Islet of Langerhans (tissue), 1 donor: ENCODE measurements at regions not wholly inside any gene's neighbourhood (a gene's known extent, or its start where the extent isn't known, plus 50 kb on each side); places are given as distances from the start of the nearest gene placed in this dataset.

Experiments
- FAIRE-seq: peaks from one replicate; lab custom pipeline; 2011; peaks lifted over from hg19 to GRCh38; lab: Jason Lieb, UNC

DNA sequence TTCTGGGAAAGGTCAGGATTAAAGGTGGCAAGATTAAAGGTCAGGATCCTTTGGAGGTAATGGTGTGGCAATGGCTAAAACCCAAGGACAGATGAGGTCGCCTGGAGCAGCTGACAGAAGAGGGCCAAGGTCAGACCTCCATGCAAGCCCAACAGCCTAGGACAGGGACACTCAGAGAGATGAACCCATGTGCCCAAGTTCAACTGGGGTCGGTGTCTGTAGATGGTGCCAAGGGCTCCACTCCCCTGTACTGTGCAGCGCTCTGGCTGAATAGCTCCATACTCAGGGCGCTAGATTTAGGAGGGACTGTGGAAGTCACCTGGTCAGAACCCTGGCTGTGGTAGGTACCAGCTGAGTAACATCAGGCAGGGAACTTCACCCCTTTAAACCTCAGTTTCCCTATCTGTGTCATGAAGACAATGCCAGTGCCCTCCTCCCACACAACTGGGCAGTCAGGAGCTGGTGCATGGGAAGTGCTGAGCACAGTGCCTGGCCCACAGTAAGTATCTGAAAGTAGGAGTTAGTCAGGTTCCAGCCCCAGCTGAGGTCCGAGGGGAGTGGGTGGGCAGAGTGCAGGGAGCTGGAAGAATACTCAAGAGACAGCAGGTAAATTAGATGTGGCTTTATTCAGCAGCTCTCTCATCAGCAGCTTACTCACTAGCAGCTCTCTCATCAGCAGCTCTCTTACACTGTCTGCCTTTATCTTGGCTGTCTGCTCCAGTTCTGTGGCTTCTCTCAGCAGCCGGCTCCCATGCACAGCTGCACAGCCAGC is 327.1 kb downstream of the GLRX3 start:
- FAIRE-seq, result no peak

DNA sequence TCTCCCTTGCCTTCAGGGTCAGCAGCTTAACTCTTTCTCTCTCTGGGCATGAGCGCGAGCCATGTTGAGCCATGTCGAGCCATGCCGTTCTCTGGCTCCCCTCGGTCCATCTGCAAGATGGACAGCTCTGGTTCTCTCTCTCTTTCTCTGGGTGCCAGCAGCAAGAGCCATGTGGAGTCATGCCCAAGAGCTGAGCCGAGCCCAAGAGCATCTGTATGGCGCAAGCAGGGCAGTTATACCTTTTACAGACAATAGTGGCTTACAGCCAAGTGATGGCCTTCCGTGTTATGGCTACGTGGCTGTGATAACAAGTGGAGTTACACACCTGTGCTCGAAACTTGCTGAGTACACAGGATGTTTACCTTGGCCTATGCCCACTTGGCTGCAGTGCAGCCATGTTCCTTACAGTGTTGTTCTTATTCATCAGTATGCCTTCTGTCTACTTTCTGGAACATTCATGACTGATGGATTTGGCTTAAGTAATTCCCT is 327.7 kb downstream of the GLRX3 start:
- FAIRE-seq, result no peak

DNA sequence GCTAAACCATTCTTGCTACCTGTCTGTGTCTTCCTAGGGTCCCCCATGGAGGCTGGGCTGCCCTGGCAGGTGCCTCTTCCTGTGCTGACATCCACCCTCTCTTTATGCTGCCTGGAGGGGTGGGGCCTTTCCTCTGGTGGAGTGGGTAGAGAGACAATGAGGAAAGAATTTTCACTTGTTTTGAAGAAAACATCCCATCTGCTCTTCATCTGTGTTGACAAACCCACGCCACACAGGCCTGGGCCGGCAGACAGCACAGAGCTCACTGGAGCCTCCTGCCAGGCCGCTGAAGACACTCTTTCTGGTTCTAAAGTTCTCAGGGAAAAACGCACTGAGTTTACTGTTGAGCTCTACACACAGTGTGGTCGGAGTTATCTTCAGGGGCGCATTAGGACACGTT is 328.2 kb downstream of the GLRX3 start:
- no peak for FAIRE-seq

DNA sequence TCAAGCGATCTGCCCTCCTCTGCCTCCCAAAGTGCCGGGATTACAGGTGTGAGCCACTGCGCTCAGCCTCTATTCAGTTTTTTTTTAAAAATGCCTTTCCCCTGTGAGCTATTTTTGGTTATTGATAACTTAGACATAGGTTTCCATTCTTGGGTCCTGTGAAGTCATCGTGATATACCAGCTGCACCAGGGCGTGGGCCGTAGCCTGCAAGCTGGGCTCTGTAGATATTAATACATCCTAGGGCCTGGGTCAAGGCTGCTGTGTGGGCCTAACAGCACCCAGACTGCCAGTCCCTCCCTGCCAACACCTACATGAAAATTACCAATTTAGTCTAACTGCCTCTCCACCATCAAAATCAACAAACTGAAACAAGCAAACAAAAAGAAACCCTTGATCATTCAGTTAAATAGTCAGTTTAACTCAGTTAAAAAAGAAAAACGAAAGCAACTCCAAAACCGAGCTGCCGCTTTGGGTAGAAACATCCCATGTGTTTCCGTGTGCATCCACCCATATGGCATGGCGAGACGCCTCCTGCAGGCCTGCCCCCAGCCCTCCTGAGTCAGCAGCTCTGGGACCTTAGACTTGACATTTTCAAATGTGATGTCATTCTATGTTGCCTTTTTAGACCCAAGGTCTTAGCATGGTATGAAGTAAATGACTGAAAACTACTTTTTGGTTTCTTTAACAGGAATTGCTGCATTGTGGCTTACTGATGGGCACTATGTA is 330.2 kb downstream of the GLRX3 start:
- no peak for FAIRE-seq

DNA sequence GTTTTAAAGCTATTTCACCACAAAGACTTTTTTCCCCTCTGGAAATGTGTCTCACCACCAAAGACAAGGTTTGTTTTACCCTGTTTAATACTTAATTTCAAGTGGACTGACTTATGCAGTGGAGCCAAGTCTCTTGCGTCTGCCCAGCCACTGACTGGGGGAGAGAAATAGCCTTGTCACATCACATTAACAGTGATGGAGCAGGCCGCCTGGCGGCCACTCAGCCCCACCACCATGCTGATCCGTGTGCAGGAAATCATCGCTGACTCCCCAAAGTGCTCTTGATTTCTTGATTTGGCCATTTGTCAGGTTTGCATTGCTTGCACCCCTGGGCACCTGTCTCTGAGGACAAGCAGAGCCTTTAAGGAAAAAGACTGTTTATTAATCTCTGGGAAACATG is 334.1 kb downstream of the GLRX3 start:
- FAIRE-seq, result no peak

DNA sequence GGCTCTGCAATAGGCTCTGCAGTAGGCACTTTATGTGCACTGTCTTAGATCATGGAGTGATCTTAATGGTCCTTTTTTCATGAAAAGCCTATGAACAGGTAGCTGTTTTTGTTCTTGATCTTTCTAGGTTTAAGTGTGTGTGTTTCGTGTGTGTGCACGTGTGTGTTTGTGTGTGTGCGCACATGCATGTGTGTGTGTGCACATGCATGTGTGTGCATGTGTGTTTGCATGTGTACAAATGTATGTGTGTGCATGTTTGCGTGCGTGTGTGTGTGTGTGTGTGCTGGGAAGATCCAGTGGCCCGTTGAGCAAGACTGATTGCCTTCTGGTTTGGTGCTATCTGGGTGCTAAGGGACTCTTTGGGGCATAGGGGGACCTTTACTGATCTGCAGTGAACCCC is 334.8 kb downstream of the GLRX3 start:
- FAIRE-seq, result no peak

DNA sequence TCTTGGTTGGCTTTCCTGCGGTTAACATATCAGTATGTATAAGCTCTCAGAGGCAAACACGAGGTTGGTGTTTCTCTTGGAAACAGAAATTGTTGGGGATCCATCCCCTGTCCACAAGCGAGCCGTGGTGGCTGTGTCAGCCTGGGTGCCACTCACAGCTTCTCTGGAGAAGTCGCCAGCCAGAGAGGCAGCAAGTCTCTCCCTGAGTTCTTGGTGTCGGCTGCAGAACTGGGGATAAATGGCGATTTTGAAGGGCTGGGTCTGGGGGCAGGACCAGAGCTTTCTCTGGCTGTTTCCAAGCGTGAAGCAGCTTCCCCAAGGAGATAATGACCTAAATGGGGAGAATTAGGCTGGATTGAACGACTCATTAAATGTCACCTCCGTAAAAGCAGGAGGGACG is 335.3 kb downstream of the GLRX3 start:
- FAIRE-seq, result no peak

DNA sequence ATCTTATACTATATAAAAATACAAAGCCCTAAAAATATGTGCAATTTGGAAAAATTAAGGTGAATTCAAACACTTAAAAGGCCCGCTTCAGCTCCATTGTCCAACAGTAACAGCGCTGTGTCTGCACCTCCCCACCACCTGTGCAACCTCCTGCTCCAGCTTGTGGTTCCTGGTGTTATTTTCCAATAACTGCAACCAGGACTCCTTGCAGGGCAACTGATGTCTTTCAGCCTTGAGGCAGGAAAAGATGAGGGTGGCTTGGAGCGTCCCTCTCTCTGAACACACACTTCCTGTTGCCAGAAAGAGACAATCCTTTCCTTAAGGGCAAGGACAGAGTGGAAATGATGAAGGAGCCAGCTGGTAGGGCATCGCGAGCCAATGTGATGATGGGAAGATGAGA is 336.0 kb downstream of the GLRX3 start:
- no peak for FAIRE-seq

DNA sequence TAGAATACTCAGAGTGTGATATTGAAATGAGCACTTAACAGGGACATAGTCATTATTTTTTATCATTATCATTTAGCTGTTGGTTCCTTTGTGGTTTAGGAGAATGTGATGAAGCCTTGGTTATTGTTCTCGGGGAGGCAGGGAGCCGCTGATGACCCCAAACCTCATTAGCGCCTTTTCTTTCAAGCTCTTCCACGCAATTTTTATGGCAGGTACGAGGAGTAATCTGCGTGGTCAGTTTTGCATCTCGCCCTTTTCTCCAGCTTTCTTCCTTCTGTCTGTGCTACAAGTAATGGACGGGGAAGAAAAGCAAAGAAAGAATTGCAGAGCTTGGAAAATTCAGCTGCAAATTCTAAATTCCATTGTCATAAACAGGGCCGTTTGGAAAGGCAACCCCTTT is 338.4 kb downstream of the GLRX3 start:
- FAIRE-seq, result no peak

DNA sequence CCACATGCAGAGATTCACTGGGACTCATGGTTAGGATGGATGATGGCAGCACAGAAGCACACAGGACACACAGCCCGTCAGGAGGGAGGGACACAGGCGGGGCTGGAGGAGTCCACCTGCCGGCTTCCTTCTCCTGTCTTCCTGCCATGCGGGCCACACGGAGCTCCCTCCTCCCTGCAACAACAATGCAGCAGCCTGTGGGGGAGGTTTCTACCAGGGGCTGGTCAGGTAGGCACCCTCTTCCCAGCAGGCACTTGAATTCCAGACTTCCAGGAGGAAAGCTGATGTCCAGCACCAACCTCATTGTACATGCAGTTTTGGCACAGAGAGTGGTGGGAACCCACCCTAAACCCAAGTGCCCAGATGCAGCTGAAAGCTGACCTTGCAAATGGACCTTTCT is 341.2 kb downstream of the GLRX3 start:
- FAIRE-seq, result no peak

DNA sequence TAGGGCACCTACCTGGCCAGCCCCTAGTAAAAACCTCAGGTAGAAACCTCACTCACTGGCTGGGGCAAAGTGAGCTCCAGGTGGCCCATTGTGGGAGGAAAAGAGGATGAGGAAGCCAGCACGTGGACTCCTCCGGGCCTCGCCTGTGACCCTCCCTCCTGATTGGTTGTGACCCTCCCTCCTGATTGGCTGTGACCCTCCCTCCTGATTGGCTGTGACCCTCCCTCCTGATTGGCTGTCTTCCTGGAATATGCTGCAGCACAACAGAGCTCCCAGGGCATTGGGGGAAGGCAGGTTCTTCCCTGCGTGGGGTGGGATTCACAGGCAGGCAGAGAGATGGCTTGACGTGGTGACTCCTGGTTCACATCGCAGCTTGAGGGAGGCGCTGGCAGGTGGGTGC is 343.0 kb downstream of the GLRX3 start:
- no peak for FAIRE-seq

DNA sequence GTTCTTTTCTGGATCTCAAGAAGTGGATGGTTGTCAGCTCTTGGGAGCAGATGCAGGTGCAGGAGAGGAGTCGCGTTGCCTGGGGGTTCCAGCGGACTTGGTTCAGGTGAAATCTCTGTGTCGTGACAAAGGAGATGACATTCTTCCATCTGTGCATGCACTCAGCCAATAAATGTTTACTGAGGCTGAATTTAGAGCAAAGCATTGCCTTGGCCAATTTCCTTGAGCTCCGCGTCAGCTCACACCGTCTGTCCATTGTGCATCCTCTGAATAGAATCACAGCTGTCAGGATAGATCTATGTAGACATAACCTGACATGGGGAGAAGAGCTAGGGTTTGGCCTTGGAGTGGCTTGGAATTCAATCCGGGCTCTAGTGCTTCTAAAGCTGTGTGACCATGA is 343.7 kb downstream of the GLRX3 start:
- no peak for FAIRE-seq

DNA sequence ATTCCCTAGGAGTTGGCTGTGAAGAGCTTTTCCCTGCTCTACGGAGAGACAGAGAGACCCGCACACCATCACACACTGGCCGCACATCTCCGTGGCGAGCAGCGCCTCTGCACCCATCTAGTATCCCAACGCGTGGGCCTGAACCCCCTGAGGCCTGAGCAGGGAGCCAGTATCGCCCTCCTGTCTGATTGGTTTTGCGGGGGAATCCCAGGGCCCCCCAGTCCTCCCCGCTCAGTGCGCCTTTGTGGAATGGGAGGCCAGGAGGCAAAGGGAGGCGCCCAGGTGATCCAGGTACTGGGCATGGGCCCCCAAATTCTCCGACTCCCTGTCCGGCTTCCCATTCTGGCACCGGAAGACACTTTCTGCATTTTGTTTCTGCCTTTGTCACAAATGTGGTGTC is 344.3 kb downstream of the GLRX3 start:
- no peak for FAIRE-seq

DNA sequence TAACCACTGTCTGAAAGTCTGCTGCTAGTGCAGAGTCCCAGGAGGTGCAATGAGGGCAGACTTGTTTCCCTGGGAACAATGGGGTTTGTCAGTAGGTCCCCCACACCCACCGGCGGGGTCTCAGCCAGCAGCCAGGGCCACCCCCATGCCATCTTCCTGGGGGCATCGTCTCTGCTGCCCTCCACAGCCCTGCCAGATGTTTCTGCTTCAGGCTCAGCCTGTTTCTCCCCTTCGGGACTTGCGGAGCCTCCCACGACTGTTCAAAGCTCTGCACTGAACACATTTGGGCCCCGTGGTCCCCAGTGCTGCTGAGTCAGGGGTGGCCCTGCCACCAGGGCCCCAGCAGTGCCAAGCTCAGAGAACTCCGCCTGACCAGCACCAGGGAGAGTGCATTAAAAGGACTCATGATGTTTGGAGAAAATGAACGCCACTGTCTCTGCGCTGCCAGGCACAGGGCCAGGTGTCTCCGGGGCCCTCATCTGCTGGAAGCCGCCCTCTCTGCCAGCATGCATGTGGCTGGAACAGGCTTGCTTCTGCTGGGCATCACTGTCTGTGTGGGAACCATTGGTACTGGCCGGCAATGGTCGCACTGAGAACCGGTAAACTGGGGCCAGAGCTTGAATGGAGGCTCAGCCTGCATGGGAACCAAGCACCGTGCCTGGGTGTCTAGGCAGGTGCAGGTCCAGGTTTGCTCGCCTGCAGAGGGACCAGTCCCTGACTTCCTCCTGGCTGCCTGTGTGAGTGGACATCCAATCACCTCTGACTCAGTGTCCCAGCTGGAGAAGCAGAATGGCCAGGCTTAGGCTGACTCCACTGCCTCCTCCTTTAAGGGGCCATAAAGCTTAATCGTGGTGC is 345.1 kb downstream of the GLRX3 start:
- no peak for FAIRE-seq

DNA sequence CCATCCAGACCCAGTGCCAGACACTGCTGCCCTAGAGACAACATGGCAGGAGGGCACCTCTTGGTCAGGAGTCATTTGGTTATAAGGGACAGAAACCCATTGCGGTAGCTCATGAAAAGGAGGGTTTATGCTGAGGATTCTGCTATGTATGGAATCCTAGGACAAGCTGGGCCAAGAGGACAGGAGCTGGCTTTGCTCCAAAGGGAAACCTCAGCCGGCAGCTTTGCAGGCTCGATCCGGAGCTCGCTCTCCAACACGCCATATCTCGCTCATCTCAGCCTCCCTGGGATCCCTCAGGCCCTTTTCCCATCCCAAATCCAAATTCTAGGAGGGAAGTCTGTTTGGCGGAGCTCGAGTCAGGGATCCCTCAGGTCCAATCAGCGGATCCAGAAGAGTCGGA is 345.7 kb downstream of the GLRX3 start:
- FAIRE-seq, result no peak

DNA sequence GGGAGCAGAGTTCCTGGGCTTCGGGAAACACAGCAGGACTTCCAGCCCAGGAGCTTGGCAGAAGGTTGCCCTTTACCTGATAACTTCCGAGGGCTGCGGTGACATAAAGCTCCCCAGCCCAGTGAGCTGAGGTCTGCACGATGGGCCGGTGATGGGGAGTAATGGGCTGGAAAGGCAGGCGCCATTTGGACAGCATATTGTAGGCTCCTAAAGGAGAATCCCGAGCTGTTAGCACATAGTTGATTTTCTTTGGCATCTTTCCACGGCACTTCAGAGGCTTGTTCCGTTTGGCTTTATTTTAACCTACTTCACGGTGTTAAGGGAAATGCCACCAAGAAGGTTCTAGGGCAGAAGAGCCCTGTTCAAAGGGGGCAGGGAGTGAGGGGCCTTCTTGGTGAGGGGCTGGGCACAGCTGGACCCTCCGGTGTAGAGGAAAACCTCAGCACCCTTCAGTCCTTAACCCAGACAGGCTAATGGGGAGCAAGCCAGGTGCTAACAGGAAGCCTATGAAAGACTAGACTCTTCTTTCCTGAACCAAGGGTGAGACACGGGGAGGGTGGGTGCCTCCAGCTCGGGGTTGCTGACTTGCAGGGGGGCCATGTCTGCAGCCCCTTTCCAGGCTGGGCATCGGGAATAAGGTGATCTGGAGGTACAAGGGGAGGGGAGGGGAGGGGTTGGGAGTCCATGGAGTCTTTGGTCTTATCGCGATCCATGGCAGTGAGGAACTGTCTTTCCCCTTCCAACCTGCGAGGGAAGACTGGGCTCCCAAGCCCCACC is 347.7 kb downstream of the GLRX3 start:
- no peak for FAIRE-seq

DNA sequence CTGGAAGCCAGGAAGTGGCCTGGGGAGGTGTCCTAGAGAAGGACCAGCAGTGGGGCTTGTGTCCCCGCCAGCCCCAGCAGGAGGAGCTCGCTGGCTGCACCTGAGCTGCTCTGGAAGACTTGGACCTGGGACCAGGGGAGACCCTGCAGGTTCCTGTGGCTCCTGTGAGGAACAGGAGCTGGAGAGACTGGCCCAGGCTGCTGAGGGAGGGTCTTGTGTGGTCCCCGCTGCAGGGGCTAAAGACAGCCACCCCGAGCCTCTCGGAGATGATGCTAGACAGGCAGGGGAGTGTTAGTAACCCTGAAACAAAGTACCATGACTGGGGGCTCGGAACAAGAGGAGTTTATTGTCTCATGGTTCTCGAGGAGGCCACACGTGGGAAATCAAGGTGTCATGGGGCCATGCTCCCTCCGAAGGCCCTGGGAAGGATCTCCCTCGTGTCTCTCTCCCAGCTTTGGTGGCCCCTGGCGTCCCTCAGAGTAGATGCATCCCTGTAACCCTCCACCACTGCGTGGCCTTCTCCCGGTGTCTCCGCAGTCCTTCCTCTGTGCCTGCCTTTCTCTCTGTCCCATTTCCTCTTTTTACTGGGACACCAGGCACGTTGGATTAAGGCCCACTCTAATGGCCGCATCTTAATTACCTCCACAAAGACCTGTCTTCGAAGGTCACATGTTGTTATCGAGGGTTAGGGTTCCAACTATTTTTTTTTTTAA is 348.4 kb downstream of the GLRX3 start:
- no peak for FAIRE-seq

DNA sequence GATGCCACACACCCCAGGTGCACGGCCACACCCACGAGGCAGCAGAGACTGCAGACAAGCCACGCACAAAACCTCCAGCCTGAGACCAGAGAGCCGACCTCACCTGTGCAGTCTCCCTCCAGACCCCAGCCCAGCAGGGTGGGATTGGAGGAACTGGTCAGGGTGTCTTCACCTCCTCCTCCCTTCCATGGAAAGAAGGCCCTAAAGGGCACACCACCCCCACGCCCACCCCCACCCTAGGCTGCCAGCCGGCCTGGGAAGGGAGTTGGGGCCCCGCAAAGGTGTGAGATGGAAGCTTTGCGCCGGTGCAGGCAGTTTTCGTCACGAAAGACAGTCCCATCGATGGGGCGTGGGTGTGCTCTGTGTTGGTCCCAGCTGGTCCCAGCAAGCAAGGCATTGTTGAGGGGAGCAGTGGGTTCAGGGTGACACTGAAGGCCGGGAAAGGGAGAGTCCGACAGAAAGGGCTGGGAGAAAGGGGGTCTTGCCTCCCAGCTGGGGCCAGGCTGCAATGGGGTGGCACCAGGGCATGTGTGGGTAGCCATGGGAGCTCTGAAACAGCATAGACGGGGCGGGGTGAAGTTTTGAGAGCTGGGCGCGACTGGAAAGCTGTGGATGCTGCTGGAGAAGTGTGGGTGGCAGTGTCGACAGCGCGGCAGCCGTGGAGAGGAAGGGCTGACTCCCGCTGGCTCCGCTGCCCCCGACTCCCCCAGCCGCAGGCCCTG is 349.2 kb downstream of the GLRX3 start:
- no peak for FAIRE-seq

DNA sequence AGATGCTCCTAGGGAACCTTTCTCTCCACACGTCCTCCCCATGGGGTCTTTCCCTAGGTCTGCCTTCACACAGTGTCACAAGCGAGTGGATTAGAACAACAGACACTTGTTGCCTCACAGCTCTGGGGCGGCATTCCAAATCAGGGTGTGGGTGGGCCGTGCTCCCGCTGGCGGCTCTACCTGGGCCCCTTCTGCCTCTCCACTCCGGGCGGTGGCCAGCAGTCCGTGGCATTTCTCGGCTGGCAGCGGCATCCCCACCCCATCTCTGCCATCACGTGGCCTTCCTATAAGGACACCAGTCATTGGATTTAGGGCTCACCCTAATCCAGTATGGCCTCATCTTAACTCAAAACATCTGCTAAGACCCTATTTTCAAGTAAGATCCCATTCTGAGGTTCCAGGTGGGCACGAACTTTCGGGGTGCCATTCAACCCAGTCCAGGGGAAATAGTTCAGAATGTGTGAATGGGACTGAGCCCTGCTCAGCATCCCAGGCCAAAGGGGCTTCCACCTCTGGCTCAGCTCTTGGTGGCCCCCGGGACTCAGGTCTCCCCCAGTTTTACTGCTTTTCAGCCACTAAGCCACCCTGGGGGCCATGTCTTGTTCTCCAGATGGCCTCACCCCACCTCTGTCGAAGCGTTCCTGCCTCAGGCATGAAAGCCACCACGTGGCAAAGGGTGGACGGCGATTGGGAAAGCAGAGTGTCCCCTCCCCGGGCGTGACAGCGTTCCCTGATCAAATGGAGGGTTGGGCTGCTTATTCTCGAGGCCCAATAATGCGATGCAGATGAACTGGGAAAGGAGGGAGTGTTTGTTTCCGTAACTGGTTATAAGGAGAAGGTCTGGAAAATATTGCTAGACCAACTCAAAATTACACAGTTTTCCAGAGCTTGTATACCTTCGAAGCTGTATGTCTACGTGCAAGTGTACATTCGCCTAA is 350.0 kb downstream of the GLRX3 start:
- FAIRE-seq, result no peak

DNA sequence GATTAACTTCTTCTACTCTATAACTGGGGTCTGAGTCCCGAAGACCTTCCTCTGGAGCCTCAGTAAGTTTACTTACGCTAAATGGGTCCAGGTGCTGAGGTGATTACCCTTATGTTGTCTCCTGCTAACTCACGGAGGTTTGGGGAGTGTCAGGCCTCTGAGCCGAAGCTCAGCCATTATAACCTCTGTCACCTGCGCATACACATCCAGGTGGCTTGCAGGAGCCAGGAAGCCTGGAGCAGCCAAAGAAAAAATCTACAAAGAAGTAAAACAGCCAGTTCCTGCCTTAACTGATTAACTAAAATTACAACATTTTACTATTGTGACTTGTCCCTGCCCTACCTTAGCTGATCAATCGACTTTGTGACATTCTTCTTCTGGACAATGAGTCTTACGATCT is 350.7 kb downstream of the GLRX3 start:
- no peak for FAIRE-seq
